Right ventricle myocardium superior (tissue), 1 donor: ENCODE measurements at regions not wholly inside any gene's neighbourhood (a gene's known extent, or its start where the extent isn't known, plus 50 kb on each side); places are given as distances from the start of the nearest gene placed in this dataset.

Experiments
- ATAC-seq: fragments of 200-7000 bp; cut with Tn5 transposase; one replicate; pipeline ENCODE4 v1.9.1; 2020; ENCODE audit warnings: mild to moderate bottlenecking; ENCODE audit not compliant: poor library complexity
- DNase-seq: peaks from one replicate; pipeline ENCODE4 v3.0.0-alpha.2; 2020
- intact Hi-C: fragments of 100-400 bp; cut with DNase I; formaldehyde crosslinking; loops from one replicate; pipeline ENCODE4 v1.11.2; 2022
- donor health status: DM: no; HTN: yes; CAD: no; lungs with severe emphysema.

DNA sequence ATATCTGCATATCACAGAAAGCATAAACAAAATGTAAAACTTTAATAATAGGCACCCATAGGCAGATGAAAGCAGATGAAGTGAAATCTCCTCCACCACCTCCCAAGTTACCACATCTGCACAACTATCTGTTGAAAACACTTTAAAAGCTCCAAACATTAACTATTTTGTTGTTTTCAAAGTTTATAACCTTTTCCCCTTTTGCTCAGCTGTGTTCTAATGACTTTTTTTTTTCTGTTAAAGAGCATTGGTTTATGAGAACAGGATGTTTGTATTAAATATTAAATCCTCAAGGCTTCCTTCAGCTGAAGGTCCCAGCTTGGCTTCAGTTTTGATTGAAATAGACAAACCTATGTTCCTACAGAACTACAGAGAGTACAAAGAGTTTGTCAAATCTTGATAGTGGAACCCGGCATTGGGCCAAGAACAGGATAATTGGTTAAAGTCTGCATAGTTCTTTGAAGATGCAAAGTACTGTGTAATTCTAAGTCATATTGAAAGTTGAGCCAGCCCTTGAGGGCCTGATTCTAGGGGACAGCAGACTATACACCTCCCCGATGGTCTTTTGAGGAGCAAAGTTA, 255.1 kb upstream of the JAG1 start:
- no peak for ATAC-seq
- no peak for DNase-seq
- intact Hi-C loops: no loop called here

GRCh38 chr20:10935658-10936402, 262.0 kb upstream of the JAG1 start:
- intact Hi-C loops: no loop called here
- no peak for ATAC-seq
- DNase-seq: no peak

GRCh38 chr20:10936786-10937185, 263.0 kb upstream of the JAG1 start:
- ATAC-seq: no peak
- intact Hi-C loops: no loop called here
- no peak for DNase-seq

- DNase-seq (no peak), ATAC-seq (no peak)
- intact Hi-C loops: no loop called here
Observed at GRCh38 chr20:10939331-10939941, 265.6 kb upstream of the JAG1 start.

GRCh38 chr20:10940941-10941340, 267.1 kb upstream of the JAG1 start:
- DNase-seq (no peak), ATAC-seq (no peak)
- intact Hi-C loops: no loop called here

DNA sequence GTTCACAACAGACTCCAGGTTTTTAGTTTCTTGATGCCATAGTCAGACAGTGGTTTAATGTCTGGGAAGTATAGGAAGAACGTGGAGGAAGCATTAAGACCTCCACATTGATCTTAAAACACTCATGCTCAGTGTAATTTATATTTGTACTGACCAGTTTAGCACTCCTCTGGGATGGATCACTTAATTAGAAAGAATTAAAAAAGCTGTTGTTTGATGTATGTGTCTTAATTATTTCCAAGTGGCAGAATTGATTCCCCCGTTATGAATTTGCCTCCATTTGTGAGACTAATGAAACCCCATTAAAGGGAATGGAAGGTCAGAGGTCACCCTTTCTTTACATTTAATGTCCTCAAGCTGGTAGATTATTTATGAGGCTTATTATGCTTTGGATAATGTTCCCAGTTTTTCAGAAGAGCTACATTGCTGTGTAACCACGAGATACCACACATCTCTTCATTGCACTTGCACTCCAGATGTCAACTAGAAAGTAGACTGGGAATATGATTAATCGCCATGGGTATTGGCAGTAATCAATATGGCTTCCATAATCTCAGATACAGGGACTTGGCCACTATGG, 270.0 kb upstream of the JAG1 start:
- DNase-seq (no peak), ATAC-seq (no peak)
- intact Hi-C loops: no loop called here

DNA sequence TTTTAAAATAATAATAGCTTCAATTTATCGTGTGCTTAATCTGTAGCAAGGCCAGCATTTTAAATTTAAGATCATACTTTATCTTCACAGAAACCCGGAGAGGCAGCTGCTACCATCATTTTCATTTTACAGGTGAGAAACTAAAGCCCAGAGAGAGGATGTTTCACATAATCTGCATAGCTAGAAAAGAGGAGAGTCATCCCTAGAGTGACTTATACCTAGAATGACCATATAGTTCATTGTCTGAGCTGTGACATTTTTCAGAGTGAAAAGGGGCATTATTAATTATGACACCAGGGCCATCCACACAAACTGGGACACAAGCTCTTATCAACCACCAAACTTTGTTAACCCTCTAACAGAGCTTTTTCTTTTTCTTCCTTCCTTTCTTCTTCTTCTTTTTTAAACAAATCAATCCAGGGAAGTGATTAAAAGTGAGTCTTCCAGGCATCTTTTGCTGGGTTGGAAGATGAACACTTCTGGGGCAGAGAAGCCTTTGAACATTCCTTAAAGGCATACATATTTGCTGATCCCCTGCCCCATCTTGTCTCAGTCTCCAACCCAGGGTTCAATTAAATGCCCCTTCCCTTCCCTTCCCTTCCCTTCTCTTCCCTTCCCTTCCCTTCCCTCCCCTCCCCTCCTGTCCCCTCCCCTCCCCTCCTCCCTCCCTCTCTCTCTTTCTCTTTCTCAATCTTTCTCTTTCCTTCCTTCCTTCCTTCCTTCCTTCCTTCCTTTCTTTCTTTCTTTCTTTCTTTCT, 272.5 kb upstream of the JAG1 start:
- intact Hi-C loops: no loop called here
- ATAC-seq: no peak
- no peak for DNase-seq

DNA sequence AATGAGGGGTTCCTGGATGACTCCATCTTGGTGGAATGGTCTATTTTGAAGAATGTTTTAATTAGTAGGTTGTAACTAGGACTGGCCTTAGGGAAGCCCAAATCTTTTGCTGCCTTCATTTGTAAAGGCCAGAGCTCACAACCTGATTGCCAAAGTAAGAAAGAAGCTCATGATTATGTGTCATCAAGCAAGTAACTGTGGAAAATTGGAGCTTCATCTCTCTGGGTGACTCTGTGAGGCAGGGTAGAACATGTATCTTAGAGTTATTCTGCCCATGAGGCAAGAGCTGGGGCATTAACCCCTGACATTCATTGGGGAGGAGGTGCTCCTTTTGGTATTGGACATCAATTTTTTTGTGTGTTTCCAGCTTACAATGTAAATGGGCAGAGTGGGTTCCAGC, 273.9 kb upstream of the JAG1 start:
- DNase-seq: no peak
- ATAC-seq: no peak
- intact Hi-C loops: no loop called here

DNA sequence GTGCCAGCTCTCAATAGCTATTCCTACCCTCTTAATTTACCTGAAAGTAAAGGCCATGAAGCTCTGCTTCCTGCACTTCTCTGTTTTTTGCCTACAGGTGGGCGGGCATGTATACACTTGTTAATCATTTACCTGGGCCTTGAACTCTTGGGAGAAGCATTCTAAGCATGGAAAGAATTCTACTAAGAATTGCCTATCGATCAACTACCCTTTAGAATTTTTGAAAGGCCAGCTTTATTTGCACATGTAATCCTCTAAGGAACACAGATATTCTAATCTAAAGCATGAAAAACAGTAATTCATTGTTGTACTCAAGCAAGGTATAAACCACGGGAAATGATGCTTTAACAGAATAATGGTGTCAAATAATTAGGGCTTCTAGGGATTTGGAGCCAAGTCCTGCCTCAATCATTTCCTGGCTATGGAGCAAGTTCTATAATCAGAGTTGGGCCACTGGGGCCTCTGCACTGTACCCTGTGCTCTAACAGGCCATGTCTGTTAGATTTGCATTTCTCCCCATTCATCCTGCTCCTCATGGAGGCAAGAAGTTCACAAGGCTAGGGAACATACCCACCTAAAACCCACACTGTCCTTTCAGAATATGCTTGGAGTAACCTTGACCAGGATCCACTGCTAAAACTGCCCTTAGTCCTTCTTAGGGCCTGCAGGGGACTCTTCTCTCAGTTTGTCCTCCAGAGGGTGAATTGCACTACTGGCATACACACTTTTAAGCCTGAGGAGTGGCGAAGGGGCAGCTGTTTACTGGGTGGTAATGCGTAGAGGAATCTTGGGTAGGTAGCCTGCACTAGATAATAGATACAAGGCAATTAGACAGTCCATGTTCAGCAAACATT, 276.4 kb upstream of the JAG1 start:
- DNase-seq (no peak), ATAC-seq (no peak)
- intact Hi-C loops: no loop called here

DNA sequence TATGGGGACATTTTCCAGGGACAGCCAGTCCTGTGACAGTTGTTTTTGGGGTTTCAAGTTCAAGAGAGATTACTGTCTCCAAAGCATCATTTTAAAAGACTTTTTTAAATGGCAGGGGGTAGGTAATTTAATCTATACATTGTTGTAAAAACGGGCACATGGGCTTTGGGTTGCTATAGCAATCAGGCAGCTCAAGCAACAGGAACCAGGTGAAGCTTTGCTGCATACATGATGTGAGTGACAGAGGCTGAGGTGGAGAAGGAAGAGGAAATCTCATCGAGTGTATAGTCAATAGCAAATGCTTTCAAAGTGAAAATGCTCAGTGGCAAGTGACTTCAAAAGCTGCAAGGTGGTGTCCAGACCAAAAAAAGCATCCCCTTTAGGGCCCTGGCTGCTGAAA, 277.4 kb upstream of the JAG1 start:
- no peak for DNase-seq
- no peak for ATAC-seq
- intact Hi-C loops: no loop called here

DNA sequence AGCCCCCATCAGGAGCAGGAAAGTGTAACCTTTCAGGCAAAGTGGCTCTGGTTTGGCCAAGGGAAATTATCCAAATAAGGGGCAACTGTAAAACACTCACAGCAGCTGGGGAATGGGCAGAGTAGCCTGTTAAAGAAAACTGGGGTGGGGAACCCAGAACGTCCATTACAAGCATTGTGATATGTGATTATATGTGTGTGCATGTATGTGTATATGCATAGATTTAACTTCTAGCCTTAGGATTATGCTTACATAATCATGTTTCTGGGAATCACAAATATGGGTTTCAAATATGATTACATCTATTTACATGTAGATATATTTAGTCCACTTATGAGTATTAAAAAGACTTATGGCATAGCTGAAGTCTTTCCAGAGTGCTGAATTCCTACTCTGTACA, 278.1 kb upstream of the JAG1 start:
- no peak for ATAC-seq
- DNase-seq: no peak
- intact Hi-C loops: no loop called here

DNA sequence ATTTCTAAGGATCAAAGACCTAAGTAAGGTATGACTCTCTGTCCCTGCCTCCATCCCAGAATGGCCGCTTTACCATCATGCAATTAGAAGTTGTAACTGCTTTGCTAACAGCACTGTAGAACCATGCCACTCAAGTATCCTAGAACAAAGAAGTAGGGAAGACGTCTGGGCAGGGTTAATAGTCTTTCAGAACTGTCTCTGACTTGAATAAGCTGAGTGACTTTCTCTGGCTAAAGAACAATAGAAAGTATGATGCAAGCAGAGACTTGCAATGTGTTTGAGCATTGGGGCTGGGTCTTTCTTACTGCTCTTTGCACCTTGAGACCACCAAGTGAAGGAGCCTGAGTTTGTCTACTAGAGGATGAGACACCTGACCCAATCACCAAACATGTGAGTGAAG, 279.6 kb upstream of the JAG1 start:
- intact Hi-C loops: no loop called here
- DNase-seq: no peak
- no peak for ATAC-seq

- ATAC-seq (no peak), DNase-seq (no peak)
- intact Hi-C loops: no loop called here
Observed at GRCh38 chr20:10954137-10954840, 280.5 kb upstream of the JAG1 start.

DNA sequence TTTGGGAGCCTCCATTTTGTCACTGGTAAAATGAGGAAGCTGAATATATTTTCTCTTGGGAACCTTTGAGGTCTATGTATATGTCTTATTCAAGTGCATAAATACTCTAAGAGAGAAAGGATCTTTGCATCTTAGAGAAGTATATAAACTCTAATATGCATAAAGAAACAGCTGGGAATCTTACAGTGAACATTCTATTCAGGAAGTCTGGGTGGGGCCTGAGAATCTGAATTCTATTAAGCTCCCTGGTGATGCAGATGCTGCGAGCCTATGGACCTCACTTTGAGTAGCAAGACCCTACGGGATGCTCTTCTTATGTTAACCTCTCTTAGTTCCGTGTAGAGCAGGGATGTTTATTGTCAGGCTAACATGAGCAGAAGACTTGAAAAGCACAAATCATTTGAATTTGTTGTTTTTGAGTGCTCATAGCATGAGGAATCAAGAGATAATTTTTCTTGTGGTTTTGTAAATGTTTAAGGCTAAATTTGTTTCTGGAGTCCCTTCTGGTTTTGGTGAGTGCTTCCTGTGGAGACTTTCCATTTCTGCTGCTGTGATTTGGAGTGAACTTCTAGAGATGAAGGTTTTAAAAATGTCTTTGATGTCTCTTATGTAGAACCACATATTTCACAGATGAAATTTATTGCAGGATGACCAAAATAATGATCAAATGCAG, 281.2 kb upstream of the JAG1 start:
- DNase-seq (no peak), ATAC-seq (no peak)
- intact Hi-C loops: no loop called here

GRCh38 chr20:10958279-10958678, 284.5 kb upstream of the JAG1 start:
- ATAC-seq: no peak
- DNase-seq: no peak
- intact Hi-C loops: no loop called here

- DNase-seq (no peak), ATAC-seq (no peak)
- intact Hi-C loops: no loop called here
Observed at GRCh38 chr20:10960416-10960815, 286.6 kb upstream of the JAG1 start.

GRCh38 chr20:10961651-10962288, 288.0 kb upstream of the JAG1 start:
- ATAC-seq: no peak
- no peak for DNase-seq
- intact Hi-C loops: no loop called here
